PFSK-1 (cell line): ENCODE measurements at regions not wholly inside any gene's neighbourhood (a gene's known extent, or its start where the extent isn't known, plus 50 kb on each side); places are given as distances from the start of the nearest gene placed in this dataset.

Source experiments
- POLR2AphosphoS5 ChIP-seq: IDR thresholded peaks from 2 replicates; pipeline ENCODE4 v1.6.1; 2012; ENCODE audit warnings: low read depth, mild to moderate bottlenecking, control low read depth, low read length, moderate library complexity
- TAF1 ChIP-seq: IDR thresholded peaks from 2 replicates; pipeline ENCODE4 v1.6.1; 2012; ENCODE audit warnings: low read length, control low read depth, borderline replicate concordance; ENCODE audit not compliant: insufficient read depth

DNA sequence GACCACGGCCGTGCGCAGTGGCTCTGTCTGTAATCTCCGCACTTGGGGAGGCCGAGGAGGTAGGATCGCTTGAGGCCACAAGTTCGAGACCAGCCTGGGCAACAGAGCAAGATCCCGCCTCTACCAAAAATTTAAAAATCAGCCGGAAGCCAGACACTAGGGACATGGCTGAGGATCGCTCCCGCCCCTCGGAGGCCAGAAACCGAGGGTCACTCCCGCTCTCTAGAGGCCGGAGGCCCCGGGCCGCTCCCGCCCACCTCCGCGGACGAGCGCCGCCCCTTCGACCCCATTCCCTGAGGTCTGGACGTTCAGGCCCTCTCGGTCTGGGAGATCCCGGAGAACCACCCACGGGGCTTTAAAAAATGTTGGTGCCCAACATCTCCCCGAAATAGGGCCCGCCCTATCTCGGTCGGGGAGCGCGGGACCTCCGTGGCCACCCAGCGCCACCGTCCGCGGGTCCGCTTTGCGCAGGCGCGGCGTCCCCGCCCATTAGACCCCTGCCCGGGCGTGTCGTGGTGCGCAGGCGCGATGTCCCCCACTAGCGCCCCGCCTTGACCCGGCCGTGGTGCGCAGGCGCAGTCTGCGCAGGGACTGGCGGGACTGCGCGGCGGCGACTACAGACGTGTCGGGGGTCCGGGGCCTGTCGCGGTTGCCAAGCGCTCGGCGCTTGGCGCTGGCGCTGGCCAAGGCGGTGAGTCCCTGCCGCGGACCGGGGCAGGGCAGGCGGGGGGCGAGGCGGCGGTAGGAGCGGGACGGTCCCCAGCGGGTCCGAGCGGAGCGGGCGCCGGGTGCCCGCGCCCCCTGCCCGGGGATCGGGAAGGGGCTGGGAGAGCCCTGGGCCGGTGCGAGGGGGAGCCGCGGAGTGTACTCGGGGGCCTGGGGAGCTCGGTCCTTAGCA, 63.1 kb upstream of the MUC20 start:
- TF ChIP-seq TAF1 (0 out of 2 replicates have a peak, but pooled peaks have one; percentile 17), POLR2AphosphoS5 (peak; percentile 45)
